ENCODE measurements at regions not wholly inside any gene's neighbourhood (a gene's known extent, or its start where the extent isn't known, plus 50 kb on each side); places are given as distances from the start of the nearest gene placed in this dataset.
"Not testable (repeated sequence)": the region's sequence is repeated elsewhere in the genome, so short reads cannot be mapped to it uniquely, and the experiment has no call there.

GRCh38 chr6:10140824-10141223 lies 274.1 kb downstream of the TFAP2A start:
- Mint-ChIP-seq H3K36me3 (ENCODE audit: insufficient read depth) (no peaks in the 10 kb centered on the region), H3K27me3 (no peaks in the 10 kb centered on the region), H3K4me1 (ENCODE audit: low read depth in 2 of 2) (no peaks in the 10 kb centered on the region), H3K4me3 (no peak overlapping the region), H3K9me3 (peaks cover 0 to 5% of the 10 kb centered on the region in 2 donors), H3K27ac (no peak overlapping the region)
- DNase-seq (no peak), ATAC-seq (replicated peaks) (no peak)

GRCh38 chr6:10140136-10140535 lies 274.7 kb downstream of the TFAP2A start:
- H3K9me3 Mint-ChIP-seq: peaks cover 0 to 5% of the 10 kb centered on the region in 2 donors
- no peak for DNase-seq
- no peaks in the 10 kb centered on the region for H3K4me1 Mint-ChIP-seq (ENCODE audit: low read depth in 2 of 2)
- no peak for ATAC-seq (replicated peaks)
- H3K36me3 Mint-ChIP-seq (ENCODE audit: insufficient read depth): no peaks in the 10 kb centered on the region
- no peaks in the 10 kb centered on the region for H3K27me3 Mint-ChIP-seq
- no peak overlapping the region for H3K27ac Mint-ChIP-seq
- H3K4me3 Mint-ChIP-seq: no peak overlapping the region

- Mint-ChIP-seq H3K9me3 (peaks cover 0 to 5% of the 10 kb centered on the region in 2 donors), H3K27ac (no peak overlapping the region), H3K27me3 (no peaks in the 10 kb centered on the region), H3K4me3 (no peak overlapping the region), H3K36me3 (ENCODE audit: insufficient read depth) (no peaks in the 10 kb centered on the region), H3K4me1 (ENCODE audit: low read depth in 2 of 2) (no peaks in the 10 kb centered on the region)
- ATAC-seq (replicated peaks) (no peak), DNase-seq (no peak)
These were observed 276.0 kb downstream of the TFAP2A start for GRCh38 chr6:10138917-10139316.

- Mint-ChIP-seq H3K36me3 (ENCODE audit: insufficient read depth) (no peaks in the 10 kb centered on the region), H3K4me3 (no peak overlapping the region), H3K27me3 (no peaks in the 10 kb centered on the region), H3K4me1 (ENCODE audit: low read depth in 2 of 2) (no peaks in the 10 kb centered on the region), H3K9me3 (peaks cover 0 to 3% of the 10 kb centered on the region in 2 donors), H3K27ac (no peak overlapping the region)
- DNase-seq (no peak), ATAC-seq (replicated peaks) (no peak)
These were observed 278.2 kb downstream of the TFAP2A start for GRCh38 chr6:10136636-10137035.

- H3K4me1 Mint-ChIP-seq (ENCODE audit: low read depth in 2 of 2); ATAC-seq (replicated peaks); H3K36me3 Mint-ChIP-seq (ENCODE audit: insufficient read depth); H3K4me3 Mint-ChIP-seq; H3K27ac Mint-ChIP-seq; H3K27me3 Mint-ChIP-seq; H3K9me3 Mint-ChIP-seq; DNase-seq: not testable (repeated sequence)
These were observed 280.7 kb downstream of the TFAP2A start for GRCh38 chr6:10134185-10134584.

GRCh38 chr6:10128721-10129120 lies 286.2 kb downstream of the TFAP2A start:
- Mint-ChIP-seq H3K9me3 (peaks cover 8 to 10% of the 10 kb centered on the region in 2 donors), H3K4me3 (no peak overlapping the region), H3K36me3 (ENCODE audit: insufficient read depth) (no peaks in the 10 kb centered on the region), H3K27me3 (no peaks in the 10 kb centered on the region), H3K4me1 (ENCODE audit: low read depth in 2 of 2) (no peaks in the 10 kb centered on the region), H3K27ac (no peak overlapping the region)
- no peak for ATAC-seq (replicated peaks)
- DNase-seq: no peak

- Mint-ChIP-seq H3K27me3 (no peaks in the 10 kb centered on the region), H3K27ac (no peak overlapping the region), H3K4me3 (no peak overlapping the region), H3K4me1 (ENCODE audit: low read depth in 2 of 2) (no peaks in the 10 kb centered on the region), H3K36me3 (ENCODE audit: insufficient read depth) (no peaks in the 10 kb centered on the region), H3K9me3 (peaks cover 5 to 9% of the 10 kb centered on the region in 2 donors)
- ATAC-seq (replicated peaks): no peak
- no peak for DNase-seq
These were observed 292.7 kb downstream of the TFAP2A start for GRCh38 chr6:10122164-10122563.

- no peak overlapping the region for H3K4me3 Mint-ChIP-seq
These were observed 301.9 kb downstream of the TFAP2A start for GRCh38 chr6:10112871-10113549.

GRCh38 chr6:10111975-10112374 lies 302.9 kb downstream of the TFAP2A start:
- Mint-ChIP-seq H3K4me3 (no peak overlapping the region), H3K27me3 (peaks cover 0 to 33% of the 10 kb centered on the region in 2 donors), H3K36me3 (ENCODE audit: insufficient read depth) (no peaks in the 10 kb centered on the region), H3K9me3 (peaks cover 0 to 4% of the 10 kb centered on the region in 2 donors), H3K4me1 (ENCODE audit: low read depth in 2 of 2) (no peaks in the 10 kb centered on the region), H3K27ac (no peak overlapping the region)
- ATAC-seq (replicated peaks): no peak
- no peak for DNase-seq

More at GRCh38 chr6:10112871-10113549, 301.9 kb downstream of the TFAP2A start:
- Mint-ChIP-seq H3K36me3 (ENCODE audit: insufficient read depth) (no peaks in the 10 kb centered on the region), H3K27me3 (peaks cover 0 to 33% of the 10 kb centered on the region in 2 donors), H3K27ac (no peak overlapping the region), H3K9me3 (peaks cover 0 to 4% of the 10 kb centered on the region in 2 donors), H3K4me1 (ENCODE audit: low read depth in 2 of 2) (no peaks in the 10 kb centered on the region)
- no peak for DNase-seq
- ATAC-seq (replicated peaks): no peak

- Mint-ChIP-seq H3K4me1 (ENCODE audit: low read depth in 2 of 2) (no peaks in the 10 kb centered on the region), H3K36me3 (ENCODE audit: insufficient read depth) (no peaks in the 10 kb centered on the region), H3K4me3 (no peak overlapping the region), H3K27ac (no peak overlapping the region), H3K27me3 (no peaks in the 10 kb centered on the region), H3K9me3 (peaks cover 0 to 7% of the 10 kb centered on the region in 2 donors)
- ATAC-seq (replicated peaks): no peak
- DNase-seq: no peak
These were observed 313.2 kb downstream of the TFAP2A start for GRCh38 chr6:10101551-10102252.

- H3K36me3 Mint-ChIP-seq (ENCODE audit: insufficient read depth): no peaks in the 10 kb centered on the region
- ATAC-seq (replicated peaks) (no peak), DNase-seq (no peak)
- no peaks in the 10 kb centered on the region for H3K4me1 Mint-ChIP-seq (ENCODE audit: low read depth in 2 of 2)
- H3K9me3 Mint-ChIP-seq: peaks cover 3 to 13% of the 10 kb centered on the region in 2 donors
- no peak overlapping the region for H3K4me3 Mint-ChIP-seq
- no peaks in the 10 kb centered on the region for H3K27me3 Mint-ChIP-seq
- no peak overlapping the region for H3K27ac Mint-ChIP-seq
These were observed 315.2 kb downstream of the TFAP2A start for GRCh38 chr6:10099529-10100140.

- Mint-ChIP-seq H3K9me3 (peaks cover 4 to 20% of the 10 kb centered on the region in 2 donors), H3K27ac (no peak overlapping the region), H3K27me3 (no peaks in the 10 kb centered on the region), H3K4me1 (ENCODE audit: low read depth in 2 of 2) (no peaks in the 10 kb centered on the region), H3K4me3 (no peak overlapping the region), H3K36me3 (ENCODE audit: insufficient read depth) (no peaks in the 10 kb centered on the region)
- no peak for ATAC-seq (replicated peaks)
- no peak for DNase-seq
These were observed 315.9 kb downstream of the TFAP2A start for GRCh38 chr6:10098756-10099528.

- H3K9me3 Mint-ChIP-seq: peaks cover 6 to 24% of the 10 kb centered on the region in 2 donors
These were observed 321.6 kb downstream of the TFAP2A start for GRCh38 chr6:10093282-10093681.

More at GRCh38 chr6:10093282-10093681, 321.6 kb downstream of the TFAP2A start:
- Mint-ChIP-seq H3K27ac (no peak overlapping the region), H3K4me1 (ENCODE audit: low read depth in 2 of 2) (no peaks in the 10 kb centered on the region), H3K27me3 (no peaks in the 10 kb centered on the region), H3K4me3 (no peak overlapping the region), H3K36me3 (ENCODE audit: insufficient read depth) (no peaks in the 10 kb centered on the region)
- ATAC-seq (replicated peaks): no peak
- no peak for DNase-seq

All from effector memory CD8-positive, alpha-beta T cell (primary cell).